ENCODE measurements at regions not wholly inside any gene's neighbourhood (a gene's known extent, or its start where the extent isn't known, plus 50 kb on each side); places are given as distances from the start of the nearest gene placed in this dataset.

DNA sequence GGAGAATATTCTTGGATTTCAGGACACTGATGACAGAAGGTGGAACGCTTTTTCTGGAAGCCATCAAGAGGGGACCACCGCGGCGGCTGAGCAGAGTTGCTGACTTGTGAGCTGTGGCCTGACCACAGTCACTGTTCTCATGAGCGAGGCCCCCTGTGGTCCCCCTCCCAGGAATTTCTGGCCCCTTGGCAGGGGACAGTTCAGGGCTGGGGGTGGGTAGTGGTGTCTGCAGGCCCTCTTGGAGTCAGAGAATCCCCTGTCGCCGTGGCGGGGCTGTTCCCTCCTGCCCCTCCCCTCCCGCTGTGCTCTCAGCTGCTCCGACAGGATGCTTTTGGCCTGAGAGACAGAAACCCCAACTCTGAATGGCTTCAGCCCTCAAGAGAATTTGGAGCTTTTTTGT lies 292.0 kb downstream of the SEC14L1 start:
- TF ChIP-seq HHEX (CRISPR knock-in tag; IDR thresholded peaks at IDR 0.05) = no peak
- no peak for TF ChIP-seq NFE2L2 (IDR thresholded peaks at IDR 0.05; ENCODE audit: low read length)
- TF ChIP-seq POLR2AphosphoS5 (IDR thresholded peaks at IDR 0.05; ENCODE audit: low read depth, low read length) = no peak
- no peak for TF ChIP-seq NCOA2 (CRISPR knock-in tag; IDR thresholded peaks at IDR 0.05)
- no peak for TF ChIP-seq SOX6 (IDR thresholded peaks at IDR 0.05)
- TF ChIP-seq SOX6 (CRISPR knock-in tag; IDR thresholded peaks at IDR 0.05) = no peak
- TF ChIP-seq ZNF354B (CRISPR knock-in tag; IDR thresholded peaks at IDR 0.05) = no peak
- no peak for TF ChIP-seq FOXK2 (IDR thresholded peaks at IDR 0.05)
- no peak for TF ChIP-seq SP1 (IDR thresholded peaks at IDR 0.05)
- TF ChIP-seq SP1 (CRISPR knock-in tag; IDR thresholded peaks at IDR 0.05) = no peak
- TF ChIP-seq MYC (CRISPR knock-in tag; IDR thresholded peaks at IDR 0.05; ENCODE audit: borderline replicate concordance) = no peak
- no peak for TF ChIP-seq NFIC (IDR thresholded peaks at IDR 0.05; ENCODE audit: low read length)
- TF ChIP-seq TSC22D2 (CRISPR knock-in tag; IDR thresholded peaks at IDR 0.05; ENCODE audit: borderline replicate concordance) = no peak
- TF ChIP-seq, protein P1, sequence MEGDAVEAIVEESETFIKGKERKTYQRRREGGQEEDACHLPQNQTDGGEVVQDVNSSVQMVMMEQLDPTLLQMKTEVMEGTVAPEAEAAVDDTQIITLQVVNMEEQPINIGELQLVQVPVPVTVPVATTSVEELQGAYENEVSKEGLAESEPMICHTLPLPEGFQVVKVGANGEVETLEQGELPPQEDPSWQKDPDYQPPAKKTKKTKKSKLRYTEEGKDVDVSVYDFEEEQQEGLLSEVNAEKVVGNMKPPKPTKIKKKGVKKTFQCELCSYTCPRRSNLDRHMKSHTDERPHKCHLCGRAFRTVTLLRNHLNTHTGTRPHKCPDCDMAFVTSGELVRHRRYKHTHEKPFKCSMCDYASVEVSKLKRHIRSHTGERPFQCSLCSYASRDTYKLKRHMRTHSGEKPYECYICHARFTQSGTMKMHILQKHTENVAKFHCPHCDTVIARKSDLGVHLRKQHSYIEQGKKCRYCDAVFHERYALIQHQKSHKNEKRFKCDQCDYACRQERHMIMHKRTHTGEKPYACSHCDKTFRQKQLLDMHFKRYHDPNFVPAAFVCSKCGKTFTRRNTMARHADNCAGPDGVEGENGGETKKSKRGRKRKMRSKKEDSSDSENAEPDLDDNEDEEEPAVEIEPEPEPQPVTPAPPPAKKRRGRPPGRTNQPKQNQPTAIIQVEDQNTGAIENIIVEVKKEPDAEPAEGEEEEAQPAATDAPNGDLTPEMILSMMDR (CRISPR knock-in tag; IDR thresholded peaks at IDR 0.05) = no peak
- TF ChIP-seq TAF1 (CRISPR knock-in tag; IDR thresholded peaks at IDR 0.05) = no peak

Data from HepG2 (cell line).